ENCODE measurements at regions not wholly inside any gene's neighbourhood (a gene's known extent, or its start where the extent isn't known, plus 50 kb on each side); places are given as distances from the start of the nearest gene placed in this dataset.

GRCh38 chr3:155029941-155030340 lies 50.2 kb upstream of the MME start:
- no peak for DNase-seq (ENCODE audit: low spot score)

- no peak for DNase-seq (ENCODE audit: low spot score)
These were observed 53.0 kb upstream of the MME start for GRCh38 chr3:155026999-155027591.

GRCh38 chr3:155024006-155024638 lies 56.0 kb upstream of the MME start:
- DNase-seq (ENCODE audit: low spot score), result peak; percentile 3

GRCh38 chr3:155022896-155023295 lies 57.2 kb upstream of the MME start:
- DNase-seq (ENCODE audit: low spot score), result no peak

- no peak for DNase-seq (ENCODE audit: low spot score)
These were observed 60.5 kb upstream of the MME start for GRCh38 chr3:155019575-155019974.

- no peak for DNase-seq (ENCODE audit: low spot score)
These were observed 61.3 kb upstream of the MME start for GRCh38 chr3:155018621-155019330.

GRCh38 chr3:155015776-155016436 lies 64.2 kb upstream of the MME start:
- no peak for DNase-seq (ENCODE audit: low spot score)

- no peak for DNase-seq (ENCODE audit: low spot score)
These were observed 65.2 kb upstream of the MME start for GRCh38 chr3:155014953-155015352.

GRCh38 chr3:155013427-155013826 lies 66.7 kb upstream of the MME start:
- DNase-seq (ENCODE audit: low spot score), result no peak

GRCh38 chr3:155012584-155012983 lies 67.5 kb upstream of the MME start:
- no peak for DNase-seq (ENCODE audit: low spot score)

GRCh38 chr3:155010416-155010815 lies 69.7 kb upstream of the MME start:
- no peak for DNase-seq (ENCODE audit: low spot score)

- DNase-seq (ENCODE audit: low spot score), result no peak
These were observed 70.9 kb upstream of the MME start for GRCh38 chr3:155009217-155009616.

GRCh38 chr3:155007729-155008128 lies 72.4 kb upstream of the MME start:
- no peak for DNase-seq (ENCODE audit: low spot score)

- no peak for DNase-seq (ENCODE audit: low spot score)
These were observed 78.7 kb upstream of the MME start for GRCh38 chr3:155001289-155002010.

GRCh38 chr3:154992655-154993054 lies 87.5 kb upstream of the MME start:
- DNase-seq (ENCODE audit: low spot score), result no peak

- no peak for DNase-seq (ENCODE audit: low spot score)
These were observed 89.6 kb upstream of the MME start for GRCh38 chr3:154990543-154990942.

- no peak for DNase-seq (ENCODE audit: low spot score)
These were observed 92.3 kb upstream of the MME start for GRCh38 chr3:154987846-154988245.

- no peak for DNase-seq (ENCODE audit: low spot score)
These were observed 98.5 kb upstream of the MME start for GRCh38 chr3:154981664-154982063.

GRCh38 chr3:154981201-154981600 lies 98.9 kb upstream of the MME start:
- DNase-seq (ENCODE audit: low spot score), result no peak

GRCh38 chr3:154979331-154979730 lies 100.8 kb upstream of the MME start:
- no peak for DNase-seq (ENCODE audit: low spot score)

GRCh38 chr3:154977666-154978065 lies 102.5 kb upstream of the MME start:
- DNase-seq (ENCODE audit: low spot score), result no peak
